ENCODE measurements at regions not wholly inside any gene's neighbourhood (a gene's known extent, or its start where the extent isn't known, plus 50 kb on each side); places are given as distances from the start of the nearest gene placed in this dataset.

DNA sequence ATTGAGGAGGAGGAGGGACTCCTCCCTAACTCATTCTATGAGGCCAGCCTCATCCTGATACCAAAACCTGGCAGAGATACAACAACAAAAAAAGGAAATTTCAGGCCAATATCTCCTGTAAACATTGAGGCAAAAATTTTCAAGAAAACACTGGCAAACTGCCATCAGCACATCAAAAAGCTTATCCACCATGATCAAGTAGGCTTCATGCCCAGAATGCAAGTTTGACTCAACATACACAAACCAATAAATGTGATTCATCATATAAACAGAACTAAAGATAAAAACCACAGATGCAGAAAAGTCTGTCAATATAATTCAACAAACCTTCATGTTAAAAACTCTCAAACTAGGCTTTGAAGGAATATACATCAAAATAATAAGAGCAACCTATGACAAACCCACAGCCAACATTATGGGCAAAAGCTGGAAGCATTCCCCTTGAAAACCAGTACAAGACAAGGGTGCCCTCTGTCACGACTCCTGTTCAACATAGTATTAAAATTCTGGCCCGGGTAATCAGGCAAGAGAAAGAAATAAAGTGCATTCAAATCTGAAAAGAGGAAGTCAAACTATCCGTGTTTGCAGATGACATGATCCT is 1014.3 kb downstream of the CBLN2 start:
- TF ChIP-seq, protein P1, sequence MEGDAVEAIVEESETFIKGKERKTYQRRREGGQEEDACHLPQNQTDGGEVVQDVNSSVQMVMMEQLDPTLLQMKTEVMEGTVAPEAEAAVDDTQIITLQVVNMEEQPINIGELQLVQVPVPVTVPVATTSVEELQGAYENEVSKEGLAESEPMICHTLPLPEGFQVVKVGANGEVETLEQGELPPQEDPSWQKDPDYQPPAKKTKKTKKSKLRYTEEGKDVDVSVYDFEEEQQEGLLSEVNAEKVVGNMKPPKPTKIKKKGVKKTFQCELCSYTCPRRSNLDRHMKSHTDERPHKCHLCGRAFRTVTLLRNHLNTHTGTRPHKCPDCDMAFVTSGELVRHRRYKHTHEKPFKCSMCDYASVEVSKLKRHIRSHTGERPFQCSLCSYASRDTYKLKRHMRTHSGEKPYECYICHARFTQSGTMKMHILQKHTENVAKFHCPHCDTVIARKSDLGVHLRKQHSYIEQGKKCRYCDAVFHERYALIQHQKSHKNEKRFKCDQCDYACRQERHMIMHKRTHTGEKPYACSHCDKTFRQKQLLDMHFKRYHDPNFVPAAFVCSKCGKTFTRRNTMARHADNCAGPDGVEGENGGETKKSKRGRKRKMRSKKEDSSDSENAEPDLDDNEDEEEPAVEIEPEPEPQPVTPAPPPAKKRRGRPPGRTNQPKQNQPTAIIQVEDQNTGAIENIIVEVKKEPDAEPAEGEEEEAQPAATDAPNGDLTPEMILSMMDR (IDR thresholded peaks at IDR 0.05 in 4 of 5, conservative IDR thresholded peaks at IDR 0.05 in 1 of 5): no peak
- no peak for TF ChIP-seq POLR2A (IDR thresholded peaks at IDR 0.05)
